NCI-H2227 treated with DMSO at 0.1 percent for 48 hours (cell line): ENCODE measurements at regions not wholly inside any gene's neighbourhood (a gene's known extent, or its start where the extent isn't known, plus 50 kb on each side); places are given as distances from the start of the nearest gene placed in this dataset.

Experiments used
- DNase-seq: peaks from one replicate; lab custom pipeline; 2025; lab: John Stamatoyannopoulos, UW

DNA sequence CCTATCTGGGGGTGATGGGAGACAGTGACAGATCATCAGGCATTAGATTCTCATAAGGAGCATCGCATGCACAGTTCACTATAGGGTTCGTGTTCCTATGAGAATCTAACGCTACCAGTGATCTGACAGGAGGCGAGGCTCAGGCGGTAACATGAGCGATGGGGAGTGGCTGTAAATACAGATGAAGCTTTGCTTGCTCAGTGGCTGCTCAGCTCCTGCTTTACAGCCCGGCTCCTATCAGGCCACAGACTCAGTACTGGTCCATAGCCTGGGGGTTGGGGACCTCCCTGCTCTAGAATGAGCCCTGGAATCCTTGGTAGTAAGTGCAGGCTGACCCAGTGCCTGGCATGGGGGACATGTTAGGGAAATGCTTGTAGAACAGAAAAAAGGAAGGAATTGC is 426.0 kb downstream of the TYW1 start:
- no peak for DNase-seq

DNA sequence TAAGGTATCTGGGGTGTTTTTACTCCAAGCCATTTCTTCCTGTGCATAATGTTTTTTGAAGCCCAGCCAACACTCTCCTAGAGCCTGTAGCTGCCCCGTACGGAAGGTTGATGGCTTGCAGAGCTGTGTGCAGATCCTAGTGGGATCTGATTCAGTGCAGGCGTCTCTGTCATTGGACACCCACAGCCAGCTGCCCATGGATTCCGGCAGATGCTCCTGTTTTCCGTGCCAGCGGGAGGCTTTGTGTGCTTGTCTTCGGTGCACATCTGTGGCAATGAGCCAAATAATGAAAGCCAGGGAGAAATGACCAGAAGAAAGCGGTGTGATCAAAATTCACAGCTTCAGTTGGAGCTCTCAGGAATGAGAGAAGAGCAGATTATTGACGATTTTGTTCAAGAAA is 426.4 kb downstream of the TYW1 start:
- DNase-seq: no peak

GRCh38 chr7:67426654-67427053 is 430.0 kb downstream of the TYW1 start:
- no peak for DNase-seq

DNA sequence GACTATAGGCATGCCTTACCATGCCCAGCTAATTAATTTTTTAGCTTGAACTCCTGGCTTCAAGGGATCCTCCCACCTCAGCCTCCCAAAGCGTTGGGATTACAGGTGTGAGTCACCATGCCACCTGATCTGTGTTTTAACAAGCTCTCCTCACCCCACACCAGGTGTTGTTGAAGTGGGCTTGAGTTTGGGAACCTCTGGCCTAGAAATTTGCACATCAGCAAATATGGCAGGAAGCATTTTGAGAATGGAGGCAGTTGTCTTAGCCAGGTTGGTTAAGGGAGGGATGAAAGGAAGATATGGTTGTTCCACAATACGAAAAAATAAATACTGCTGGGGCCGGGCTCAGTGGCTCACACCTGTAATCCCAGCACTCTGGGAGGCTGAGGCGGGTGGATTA is 433.1 kb downstream of the TYW1 start:
- DNase-seq: no peak

GRCh38 chr7:67432536-67433234 is 436.1 kb downstream of the TYW1 start:
- DNase-seq: no peak

DNA sequence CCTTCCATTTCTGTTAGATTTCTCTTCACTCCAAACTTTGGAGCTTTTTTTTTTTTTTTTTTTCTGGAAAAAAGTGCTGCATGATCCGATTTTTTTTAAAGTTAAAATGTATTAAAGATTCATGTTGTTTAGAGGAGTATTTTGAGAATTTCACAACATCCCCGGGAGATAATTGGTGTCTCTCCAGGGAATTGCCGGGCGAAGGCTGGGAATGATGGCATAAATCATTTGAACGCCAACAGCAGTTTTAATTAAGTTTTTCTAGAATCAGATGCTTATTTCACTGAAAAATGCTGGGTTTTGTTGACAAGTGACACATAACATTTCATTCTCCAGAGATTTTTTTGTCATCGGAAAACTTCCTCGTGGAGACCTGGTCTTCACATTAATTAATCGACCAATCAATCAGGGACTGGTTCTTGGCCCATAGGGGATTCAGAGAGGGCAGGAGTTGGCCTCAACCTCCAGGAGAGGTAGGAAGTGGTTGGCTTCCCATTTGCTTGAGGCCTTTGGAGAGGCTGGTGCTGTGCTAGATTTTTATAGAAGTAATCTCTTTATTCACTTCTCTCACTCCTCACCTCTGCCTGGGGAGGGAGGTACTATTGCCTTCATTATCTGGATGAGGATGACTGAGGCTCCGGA is 439.4 kb downstream of the TYW1 start:
- DNase-seq: no peak

GRCh38 chr7:67438198-67438882 is 441.7 kb downstream of the TYW1 start:
- no peak for DNase-seq

- no peak for DNase-seq
Measured at GRCh38 chr7:67438913-67439505, 442.4 kb downstream of the TYW1 start.

DNA sequence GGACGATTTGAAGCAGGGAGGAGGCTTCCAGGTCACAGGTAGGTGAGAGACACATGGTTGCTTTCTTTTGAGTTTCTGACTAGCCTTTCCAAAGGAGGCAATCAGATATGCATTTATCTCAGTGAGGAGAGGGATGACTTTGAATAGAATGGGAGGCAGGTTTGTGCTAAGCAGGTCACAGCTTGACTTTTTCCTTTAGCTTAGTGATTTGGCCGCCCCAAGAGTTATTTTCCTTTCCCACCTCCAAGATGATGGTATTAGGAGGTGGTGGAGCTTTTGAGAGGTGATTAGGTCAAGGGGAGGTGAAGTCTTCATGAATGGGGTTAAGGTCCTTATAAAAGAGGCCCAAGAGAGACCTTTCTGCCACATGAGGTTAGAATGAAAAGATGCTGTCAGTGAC is 443.7 kb downstream of the TYW1 start:
- no peak for DNase-seq

DNA sequence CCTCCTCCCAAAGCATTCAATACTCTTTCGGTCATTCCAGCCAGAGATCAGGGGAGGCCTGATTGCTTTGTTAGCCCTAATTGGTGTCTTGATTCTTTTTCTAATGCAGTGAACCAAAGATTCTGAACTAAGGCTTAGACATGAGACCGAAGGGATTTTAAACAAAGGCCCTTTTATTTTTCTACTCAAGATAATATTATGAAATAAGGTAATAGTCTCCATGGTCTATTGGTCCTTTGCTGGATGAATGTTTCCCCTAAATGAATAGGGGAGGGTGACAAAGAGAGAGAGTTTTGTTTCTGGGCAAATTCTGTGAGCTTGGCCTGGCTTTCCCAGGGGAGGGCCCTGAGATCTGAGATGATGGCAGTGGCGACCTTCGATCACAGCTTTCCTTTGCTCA is 449.1 kb downstream of the TYW1 start:
- no peak for DNase-seq

GRCh38 chr7:67447297-67447696 is 450.7 kb downstream of the TYW1 start:
- no peak for DNase-seq

DNA sequence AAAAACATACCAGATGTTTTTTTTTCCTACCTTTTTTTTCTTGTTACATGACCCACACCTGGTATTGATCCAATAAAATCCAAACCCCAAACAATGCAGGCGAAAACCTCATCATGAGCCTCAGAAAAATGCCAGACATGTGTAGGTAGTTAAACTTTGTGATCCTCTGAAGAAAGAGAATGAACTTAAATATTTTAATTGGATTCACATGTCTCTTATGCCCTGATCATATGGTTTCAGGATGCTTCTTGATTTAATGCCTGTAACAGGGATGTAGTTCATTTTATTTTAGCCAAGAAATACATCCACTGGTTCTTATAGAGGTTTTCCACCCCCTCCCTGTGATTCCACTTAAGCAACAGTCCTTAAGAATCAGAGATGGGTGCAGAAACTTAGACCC is 451.6 kb downstream of the TYW1 start:
- no peak for DNase-seq

- no peak for DNase-seq
Measured at GRCh38 chr7:67450171-67450570, 453.5 kb downstream of the TYW1 start.

GRCh38 chr7:67451306-67451705 is 454.7 kb downstream of the TYW1 start:
- no peak for DNase-seq

- DNase-seq: no peak
Measured at GRCh38 chr7:67452516-67453026, 455.9 kb downstream of the TYW1 start.

DNA sequence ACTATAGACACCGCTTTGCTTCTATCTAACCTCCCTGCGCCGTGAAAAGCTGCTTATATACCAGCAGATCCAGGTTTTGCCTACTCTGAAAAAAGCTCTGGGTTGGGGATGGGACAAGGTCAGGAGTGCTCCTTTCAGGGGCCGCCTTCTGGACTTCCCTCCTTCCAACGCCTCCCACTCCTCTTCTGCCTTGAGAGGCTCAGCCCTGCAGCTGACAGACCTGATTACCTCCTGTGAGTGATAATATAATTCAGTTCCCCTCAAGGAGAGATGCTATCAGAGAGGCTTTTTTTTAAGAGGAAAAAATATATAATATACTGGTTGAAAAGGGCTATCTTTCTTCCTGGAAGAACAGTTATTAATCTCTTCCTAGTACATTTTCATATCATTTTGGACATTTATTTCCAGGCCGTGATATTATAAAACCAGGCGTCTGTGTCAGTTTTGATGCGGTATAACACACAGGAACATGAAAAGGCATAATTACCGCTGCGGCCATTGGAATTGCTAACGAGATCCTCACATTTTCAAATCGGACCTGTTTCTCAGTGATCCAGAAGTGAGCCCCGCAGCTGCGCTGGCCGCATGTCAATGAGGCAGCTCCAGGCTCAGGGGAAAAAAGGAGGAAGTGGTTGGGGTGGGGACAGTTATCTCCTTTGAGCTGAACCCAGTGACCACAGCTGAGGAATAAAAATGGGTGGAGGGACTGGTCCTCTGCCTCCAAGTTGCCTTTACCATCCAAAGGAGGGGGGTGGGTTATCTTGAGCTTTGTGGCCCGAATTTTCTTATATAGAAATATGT is 457.1 kb downstream of the TYW1 start:
- DNase-seq: no peak

DNA sequence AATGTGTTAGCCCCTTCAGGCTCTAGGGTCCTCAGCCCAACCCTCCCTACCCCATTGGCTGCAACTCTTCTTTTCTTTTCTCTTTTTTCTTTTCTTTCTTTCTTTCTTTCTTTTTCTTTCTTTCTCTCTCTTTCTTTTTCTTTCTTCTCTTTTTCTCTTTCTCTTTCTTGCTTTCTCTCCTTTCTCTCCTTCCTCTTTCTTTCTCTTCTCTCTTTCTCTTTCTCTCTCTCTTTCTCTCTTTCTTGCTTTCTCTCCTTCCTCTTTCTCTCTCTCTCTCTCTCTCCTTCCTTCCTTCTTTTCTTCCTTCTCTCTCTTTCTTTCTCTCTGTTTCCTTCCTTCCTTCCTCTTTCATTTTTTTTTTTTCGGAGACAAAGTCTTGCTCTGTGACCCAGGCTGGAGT is 458.9 kb downstream of the TYW1 start:
- DNase-seq: no peak

DNA sequence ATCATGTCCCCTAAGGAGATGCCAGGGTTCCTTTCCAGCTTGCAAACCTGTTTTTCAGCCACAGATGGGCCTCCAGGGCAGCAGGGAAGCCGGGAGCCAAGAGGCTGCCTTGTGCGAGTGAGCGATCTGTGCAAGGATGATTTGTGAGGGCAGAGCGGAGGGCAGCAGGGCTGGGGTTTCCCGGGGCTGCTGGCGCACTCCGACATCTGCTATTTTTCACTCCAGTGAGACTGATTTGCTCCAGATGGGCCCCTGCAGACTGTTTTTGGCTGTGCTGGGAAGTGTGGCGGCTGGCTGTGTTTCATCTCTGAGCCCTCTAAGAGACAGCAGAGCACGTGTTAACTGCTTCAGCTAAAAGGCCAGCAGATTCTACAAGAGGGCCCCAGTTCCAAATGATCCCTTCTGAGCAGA is 466.2 kb downstream of the TYW1 start:
- no peak for DNase-seq

DNA sequence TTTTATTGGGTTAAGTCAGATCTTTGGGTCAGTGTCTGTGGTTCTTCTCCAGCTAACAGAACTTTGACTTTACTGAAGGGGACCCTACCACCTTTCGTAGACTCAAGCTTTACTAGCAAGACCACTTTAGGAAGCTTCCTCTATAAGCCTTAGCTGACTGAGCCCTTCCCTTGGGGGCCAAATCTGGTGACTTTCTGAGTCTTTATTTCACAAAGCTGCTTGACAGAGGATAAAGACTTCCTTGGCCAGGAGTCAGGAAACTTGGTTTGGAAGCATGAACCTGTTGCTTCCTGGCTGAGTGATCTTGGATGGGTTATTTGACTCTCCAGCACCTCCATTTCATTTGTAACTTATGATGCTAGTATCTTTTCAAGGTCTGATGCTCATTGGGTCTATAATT is 466.7 kb downstream of the TYW1 start:
- no peak for DNase-seq

DNA sequence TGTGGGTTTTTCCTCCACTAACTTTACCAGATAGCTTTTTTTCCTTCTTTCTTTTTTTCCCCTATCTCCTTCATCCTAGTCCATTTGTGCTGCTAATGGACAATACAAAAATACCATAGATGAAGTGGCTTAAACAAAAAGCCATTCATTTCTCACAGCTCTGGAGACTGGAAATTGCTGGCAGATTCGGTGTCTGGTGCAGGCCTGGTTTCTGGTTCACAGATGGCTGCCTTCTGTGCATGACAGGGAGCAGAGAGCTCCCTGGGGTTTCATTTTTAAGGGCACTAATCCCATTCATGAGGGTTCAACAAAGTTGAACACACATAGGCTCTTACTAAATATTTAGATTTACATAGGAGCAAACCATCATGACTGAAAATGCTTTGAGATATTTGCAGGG is 467.4 kb downstream of the TYW1 start:
- no peak for DNase-seq

GRCh38 chr7:67466109-67466508 is 469.5 kb downstream of the TYW1 start:
- DNase-seq: no peak

GRCh38 chr7:67470256-67470751 is 473.7 kb downstream of the TYW1 start:
- DNase-seq: no peak
